B cell (primary cell): ENCODE measurements at regions not wholly inside any gene's neighbourhood (a gene's known extent, or its start where the extent isn't known, plus 50 kb on each side); places are given as distances from the start of the nearest gene placed in this dataset.

Experiments used
- EZH2 ChIP-seq: IDR thresholded peaks from 2 replicates; pipeline ENCODE4 v1.6.1; 2012; ENCODE audit warnings: borderline replicate concordance, low read depth, mild to moderate bottlenecking, moderate library complexity, low read length; ENCODE audit not compliant: insufficient read depth, poor library complexity, severe bottlenecking
- TF ChIP-seq, protein P1 (sequence below): fragments of 200-600 bp; IDR thresholded peaks from one replicate; pipeline ENCODE4 v1.8.0; 2022; ENCODE audit warnings: antibody characterized with exemption, mild to moderate bottlenecking

DNA sequence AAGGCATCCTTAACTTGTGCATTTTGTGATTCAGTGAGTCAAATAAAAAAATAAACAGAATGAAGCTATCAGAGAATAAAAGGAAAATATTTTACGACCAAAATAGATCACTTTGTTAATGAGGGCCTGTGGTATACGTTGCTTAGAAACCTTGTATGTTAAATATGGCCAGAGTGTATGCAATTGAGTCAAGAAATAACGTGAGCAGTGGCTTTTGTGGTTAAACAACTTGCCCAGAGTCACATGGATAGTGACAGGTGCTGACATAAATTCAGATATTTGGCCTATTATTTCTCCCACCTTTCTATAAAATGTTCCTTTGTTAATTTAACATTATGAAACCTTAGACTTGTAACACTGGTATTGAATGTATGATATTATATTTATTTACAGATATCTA lies 393.4 kb downstream of the PABPC4L start:
- TF ChIP-seq, protein P1, sequence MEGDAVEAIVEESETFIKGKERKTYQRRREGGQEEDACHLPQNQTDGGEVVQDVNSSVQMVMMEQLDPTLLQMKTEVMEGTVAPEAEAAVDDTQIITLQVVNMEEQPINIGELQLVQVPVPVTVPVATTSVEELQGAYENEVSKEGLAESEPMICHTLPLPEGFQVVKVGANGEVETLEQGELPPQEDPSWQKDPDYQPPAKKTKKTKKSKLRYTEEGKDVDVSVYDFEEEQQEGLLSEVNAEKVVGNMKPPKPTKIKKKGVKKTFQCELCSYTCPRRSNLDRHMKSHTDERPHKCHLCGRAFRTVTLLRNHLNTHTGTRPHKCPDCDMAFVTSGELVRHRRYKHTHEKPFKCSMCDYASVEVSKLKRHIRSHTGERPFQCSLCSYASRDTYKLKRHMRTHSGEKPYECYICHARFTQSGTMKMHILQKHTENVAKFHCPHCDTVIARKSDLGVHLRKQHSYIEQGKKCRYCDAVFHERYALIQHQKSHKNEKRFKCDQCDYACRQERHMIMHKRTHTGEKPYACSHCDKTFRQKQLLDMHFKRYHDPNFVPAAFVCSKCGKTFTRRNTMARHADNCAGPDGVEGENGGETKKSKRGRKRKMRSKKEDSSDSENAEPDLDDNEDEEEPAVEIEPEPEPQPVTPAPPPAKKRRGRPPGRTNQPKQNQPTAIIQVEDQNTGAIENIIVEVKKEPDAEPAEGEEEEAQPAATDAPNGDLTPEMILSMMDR: no peak
- no peak for TF ChIP-seq EZH2
